ENCODE measurements at regions not wholly inside any gene's neighbourhood (a gene's known extent, or its start where the extent isn't known, plus 50 kb on each side); places are given as distances from the start of the nearest gene placed in this dataset.

- TF ChIP-seq POLR2AphosphoS5 (IDR thresholded peaks at IDR 0.05; ENCODE audit: low read length): no peak
- TF ChIP-seq CHD1 (IDR thresholded peaks at IDR 0.05; ENCODE audit: low read depth, low read length): no peak
- TF ChIP-seq NRF1 (conservative IDR thresholded peaks at IDR 0.05; ENCODE audit: low read depth, low read length): no peak
- TF ChIP-seq NFYB (IDR thresholded peaks at IDR 0.05; ENCODE audit: insufficient read depth, low read depth, low read length): no peak
- no peak for TF ChIP-seq ATF2 (IDR thresholded peaks at IDR 0.05; ENCODE audit: low read length)
- TF ChIP-seq TARDBP (IDR thresholded peaks at IDR 0.05; ENCODE audit: borderline replicate concordance): no peak
- no peak for TF ChIP-seq HDAC6 (IDR thresholded peaks at IDR 0.05; ENCODE audit: unreplicated experiment)
- no peak for TF ChIP-seq TAF1 (IDR thresholded peaks at IDR 0.05; ENCODE audit: borderline replicate concordance, low read depth, low read length)
Observed at GRCh38 chr9:90343366-90343765, 299.3 kb downstream of the DIRAS2 start.
